GM12878 (cell line): ENCODE measurements at regions not wholly inside any gene's neighbourhood (a gene's known extent, or its start where the extent isn't known, plus 50 kb on each side); places are given as distances from the start of the nearest gene placed in this dataset.

ENCODE experiments used
- ATAC-seq: fragments of 200-7000 bp; cut with Tn5 transposase; 3 replicates; pipeline ENCODE4 v1.9.1; 2020; ENCODE audit warnings: mild to moderate bottlenecking, moderate library complexity
- BruUV-seq: library from RNA; stranded (reverse); fragments of 400-500 nt; replicated peaks from 2 replicates; lab custom pipeline; 2021; lab: Mats Ljungman, UMichigan
- CTCF ChIA-PET: fragments of 300-600 bp; sonication (Branson Sonifier 250); formaldehyde crosslinking; extraction: SDS; loops from one replicate; lab custom pipeline; 2021; ENCODE audit warnings: inconsistent platforms; lab: Yijun Ruan, JAX
- POLR2A ChIA-PET: fragments of 350-600 bp; formaldehyde crosslinking; extraction: SDS; loops from one replicate; lab custom pipeline; 2021; ENCODE audit warnings: inconsistent platforms; lab: Charles Lee
- RAD21 ChIA-PET: fragments of 300-600 bp; sonication (Branson Sonifier 250); formaldehyde crosslinking; loops from one replicate; lab custom pipeline; 2023; ENCODE audit warnings: antibody characterized with exemption; ENCODE audit not compliant: unreplicated experiment; lab: Charles Lee
- SMC1A ChIA-PET: fragments of 300-600 bp; sonication (Branson Sonifier 250); formaldehyde crosslinking; loops from one replicate; lab custom pipeline; 2023; ENCODE audit not compliant: unreplicated experiment, uncharacterized antibody; lab: Charles Lee
- DNase-seq: peaks from one replicate; pipeline ENCODE4 v3.0.0-alpha.2; 2011; ENCODE audit warnings: low read depth, low spot score
- FAIRE-seq: peaks from 3 replicates; lab custom pipeline; 2011; peaks lifted over from hg19 to GRCh38; lab: Jason Lieb, UNC
- H2AFZ ChIP-seq: 2 replicates; pipeline ENCODE4 v1.6.0; 2011; ENCODE audit warnings: low read depth, low read length, control low read depth; ENCODE audit not compliant: control insufficient read depth
- H3K27ac ChIP-seq: 2 replicates; pipeline ENCODE4 v1.5.1; 2011; ENCODE audit warnings: control low read depth; ENCODE audit not compliant: control insufficient read depth, insufficient read depth
- H3K27me3 ChIP-seq, 2 experiments: replicated peaks in 1 of 2; 2 replicates each; pipeline versions ENCODE4 v1.6.0 to v1.6.1; 2011; ENCODE audit warnings: low read length in 1 of 2; ENCODE audit not compliant: control insufficient read depth in 2 of 2, insufficient read depth in 2 of 2
- H3K36me3 ChIP-seq, 2 experiments: 2 replicates each; pipeline ENCODE4 v1.5.1; 2011; ENCODE audit warnings: low read length in 1 of 2; ENCODE audit not compliant: control insufficient read depth in 2 of 2, insufficient read depth in 2 of 2
- H3K4me1 ChIP-seq: 2 replicates; pipeline ENCODE4 v1.6.1; 2011; ENCODE audit warnings: mild to moderate bottlenecking, low read length, moderate library complexity, mixed read lengths; ENCODE audit not compliant: control insufficient read depth, insufficient read depth
- H3K4me2 ChIP-seq: 2 replicates; pipeline ENCODE4 v1.6.0; 2011; ENCODE audit warnings: control low read depth; ENCODE audit not compliant: control insufficient read depth, insufficient read depth
- H3K4me3 ChIP-seq: fragments of 200-600 bp; sonication (generic); 2 replicates; pipeline ENCODE4 v1.5.1; 2016
- H3K79me2 ChIP-seq: 2 replicates; pipeline ENCODE4 v1.6.0; 2011; ENCODE audit warnings: low read length; ENCODE audit not compliant: control insufficient read depth, insufficient read depth
- H3K9ac ChIP-seq: 2 replicates; pipeline ENCODE4 v1.8.0; 2011; ENCODE audit warnings: low read length, control low read depth, mixed read lengths; ENCODE audit not compliant: control insufficient read depth, insufficient read depth
- H3K9me3 ChIP-seq: replicated peaks from 3 replicates; pipeline ENCODE4 v1.5.1; 2011; ENCODE audit warnings: mild to moderate bottlenecking, low read length; ENCODE audit not compliant: control insufficient read depth, insufficient read depth
- H4K20me1 ChIP-seq: 2 replicates; pipeline ENCODE4 v1.6.0; 2011; ENCODE audit not compliant: control insufficient read depth, insufficient read depth
- CBX3 ChIP-seq: fragments of 200-600 bp; sonication (generic); IDR thresholded peaks from 2 replicates; pipeline ENCODE4 v1.6.1; 2016; ENCODE audit warnings: low read depth, borderline replicate concordance
- EGR1 ChIP-seq, 2 experiments: IDR thresholded peaks; 1 replicate in 1 of 2; 2 replicates in 1 of 2; pipeline ENCODE4 v1.6.1; 2011 to 2012; ENCODE audit warnings: low read depth in 2 of 2, low read length in 2 of 2, borderline replicate concordance in 1 of 2, mild to moderate bottlenecking in 1 of 2, moderate library complexity in 1 of 2
- GABPA ChIP-seq: IDR thresholded peaks from 2 replicates; pipeline ENCODE4 v1.6.1; 2014; ENCODE audit warnings: antibody characterized with exemption, low read depth, mild to moderate bottlenecking, inconsistent platforms
- GATAD2B ChIP-seq: fragments of 450-650 bp; conservative IDR thresholded peaks from 2 replicates; pipeline ENCODE4 v1.6.1; 2017; ENCODE audit warnings: low read depth, mild to moderate bottlenecking, moderate library complexity
- JUNB ChIP-seq: IDR thresholded peaks from 2 replicates; pipeline ENCODE4 v1.6.1; 2016; ENCODE audit warnings: antibody characterized with exemption, mild to moderate bottlenecking
- KLF5 ChIP-seq: fragments of 450-650 bp; IDR thresholded peaks from 2 replicates; pipeline ENCODE4 v1.6.1; 2014; ENCODE audit warnings: mild to moderate bottlenecking; ENCODE audit not compliant: partially characterized antibody
- LARP7 ChIP-seq: fragments of 450-650 bp; IDR thresholded peaks from 2 replicates; pipeline ENCODE4 v1.6.1; 2017; ENCODE audit warnings: mild to moderate bottlenecking
- MAX ChIP-seq: IDR thresholded peaks from 2 replicates; pipeline ENCODE4 v1.6.1; 2012; ENCODE audit warnings: low read depth, low read length, improper control_type of control experiment
- NFIC ChIP-seq: IDR thresholded peaks from 2 replicates; pipeline ENCODE4 v1.6.1; 2012; ENCODE audit warnings: low read depth, mild to moderate bottlenecking, inconsistent platforms, low read length, moderate library complexity
- NR2C2 ChIP-seq: IDR thresholded peaks from 2 replicates; pipeline ENCODE4 v1.6.1; 2011; ENCODE audit warnings: borderline replicate concordance, low read depth; ENCODE audit not compliant: control insufficient read depth, insufficient read length
- STAT3 ChIP-seq: IDR thresholded peaks from 2 replicates; pipeline ENCODE4 v1.6.1; 2011; ENCODE audit warnings: low read depth, low read length, improper control_type of control experiment
- SUPT20H ChIP-seq: IDR thresholded peaks from 2 replicates; pipeline ENCODE4 v1.6.1; 2011; ENCODE audit warnings: low read depth, mild to moderate bottlenecking, low read length, moderate library complexity, borderline replicate concordance; ENCODE audit not compliant: control insufficient read depth
- TCF3 ChIP-seq: IDR thresholded peaks from 2 replicates; pipeline ENCODE4 v1.6.1; 2012; ENCODE audit warnings: low read depth, mild to moderate bottlenecking, low read length, borderline replicate concordance; ENCODE audit not compliant: insufficient read depth
- TCF7 ChIP-seq: IDR thresholded peaks from 2 replicates; pipeline ENCODE4 v1.6.1; 2014; ENCODE audit warnings: antibody characterized with exemption, borderline replicate concordance
- USF1 ChIP-seq: IDR thresholded peaks from 2 replicates; pipeline ENCODE4 v1.6.1; 2011; ENCODE audit warnings: borderline replicate concordance, low read depth, mild to moderate bottlenecking, moderate library complexity, mixed read lengths, low read length; ENCODE audit not compliant: insufficient read depth; ENCODE audit errors: extremely low read length
- ZSCAN29 ChIP-seq: fragments of 450-650 bp; IDR thresholded peaks from 2 replicates; pipeline ENCODE4 v1.6.1; 2017; ENCODE audit warnings: mild to moderate bottlenecking, moderate library complexity
- in situ Hi-C: fragments of 300-500 bp; cut with MboI; formaldehyde crosslinking; loops from 9 replicates; pipeline ENCODE4 v1.14.3; 2018; ENCODE audit warnings: mixed read lengths
- intact Hi-C: fragments of 100-400 bp; cut with micrococcal nuclease; formaldehyde crosslinking; loops from one replicate; pipeline ENCODE4 v1.14.2; 2022; ENCODE audit not compliant: unreplicated experiment

- TF ChIP-seq GABPA (no peak), CBX3 (no peak)
These were observed 146.2 kb downstream of the SPATA18 start (continued) for GRCh38 chr4:52197306-52197705.

GRCh38 chr4:52198294-52198693 lies 147.2 kb downstream of the SPATA18 start:
- no peaks in the 10 kb centered on the region for H3K9me3 ChIP-seq
- no peaks in the 10 kb centered on the region for H3K4me1 ChIP-seq
- H3K9ac ChIP-seq: no peak overlapping the region
- ATAC-seq (no peak), FAIRE-seq (no peak), DNase-seq (no peak)
- H4K20me1 ChIP-seq: no peaks in the 10 kb centered on the region
- no peaks in the 10 kb centered on the region for H3K79me2 ChIP-seq
- H3K4me3 ChIP-seq: no peak overlapping the region
- no peak overlapping the region for H3K4me2 ChIP-seq
- H3K27me3 ChIP-seq: no peaks in the 10 kb centered on the region
- CTCF ChIA-PET: no interaction called here
- H3K36me3 ChIP-seq: no peaks in the 10 kb centered on the region
- in situ Hi-C loops (no loop called here), intact Hi-C loops (no loop called here)
- no peak for TF ChIP-seq LARP7
- TF ChIP-seq TCF3: no peak
- TF ChIP-seq NFIC: no peak
- TF ChIP-seq ZSCAN29: no peak
- TF ChIP-seq KLF5: no peak
- TF ChIP-seq SUPT20H: no peak
- no peak for TF ChIP-seq GABPA
- no peak for TF ChIP-seq STAT3
- no peak for TF ChIP-seq USF1
- no peak for TF ChIP-seq EGR1 (IDR thresholded peaks at IDR 0.05; ENCODE audit: borderline replicate concordance in 1 of 2, low read depth in 2 of 2, low read length in 2 of 2)
- TF ChIP-seq TCF7: no peak
- no peak for TF ChIP-seq JUNB
- no peak for TF ChIP-seq GATAD2B
- TF ChIP-seq NR2C2: no peak
- no peak for TF ChIP-seq MAX
- H2AFZ ChIP-seq: no peak overlapping the region
- RAD21 ChIA-PET: no interaction called here
- no TSS peak for BruUV-seq
- SMC1A ChIA-PET: no interaction called here
- no peak overlapping the region for H3K27ac ChIP-seq
- POLR2A ChIA-PET: no interaction called here
